ENCODE measurements at regions not wholly inside any gene's neighbourhood (a gene's known extent, or its start where the extent isn't known, plus 50 kb on each side); places are given as distances from the start of the nearest gene placed in this dataset.

GRCh38 chr18:43794363-43794762 is 517.1 kb upstream of the SYT4 start:
- TF ChIP-seq POLR2A (IDR thresholded peaks at IDR 0.05) (no peak), CTCF (IDR thresholded peaks at IDR 0.05 in 4 of 5, conservative IDR thresholded peaks at IDR 0.05 in 1 of 5) (no peak)
- Histone ChIP-seq H3K36me3 (no peaks in the 10 kb centered on the region), H3K9me3 (no peaks in the 10 kb centered on the region), H3K4me3 (no peak overlapping the region), H3K4me1 (no peaks in the 10 kb centered on the region), H3K27me3 (no peaks in the 10 kb centered on the region), H3K27ac (no peak overlapping the region)
- in situ Hi-C loops (cut with MboI; ENCODE audit: low sequenced_read_pairs in 4 of 4), result loop anchor here in 1 of 4 donors (25.0 kb wide), 1 partner anchor 1618 kb away; no protein-coding TSS in a partner anchor
- no peak for ATAC-seq
- no peak for DNase-seq
- intact Hi-C loops (cut with DNase I; ENCODE audit: low total_unique reads), result no loop called here

- intact Hi-C loops (cut with DNase I; ENCODE audit: low total_unique reads) (no loop called here), in situ Hi-C loops (cut with MboI; ENCODE audit: low sequenced_read_pairs in 4 of 4) (loop anchor here in 1 of 4 donors (25.0 kb wide), 1 partner anchor 1615 kb away; no protein-coding TSS in a partner anchor)
- no peak overlapping the region for H3K27ac ChIP-seq
- no peaks in the 10 kb centered on the region for H3K36me3 ChIP-seq
- no peaks in the 10 kb centered on the region for H3K9me3 ChIP-seq
- H3K4me3 ChIP-seq, result no peak overlapping the region
- no peaks in the 10 kb centered on the region for H3K27me3 ChIP-seq
- no peak for TF ChIP-seq POLR2A (IDR thresholded peaks at IDR 0.05)
- no peak for TF ChIP-seq CTCF (IDR thresholded peaks at IDR 0.05 in 4 of 5, conservative IDR thresholded peaks at IDR 0.05 in 1 of 5)
- ATAC-seq (no peak), DNase-seq (no peak)
- no peaks in the 10 kb centered on the region for H3K4me1 ChIP-seq
These were observed 520.1 kb upstream of the SYT4 start for GRCh38 chr18:43797347-43797746.

GRCh38 chr18:43800584-43800983 is 523.3 kb upstream of the SYT4 start:
- TF ChIP-seq CTCF (IDR thresholded peaks at IDR 0.05 in 4 of 5, conservative IDR thresholded peaks at IDR 0.05 in 1 of 5), result no peak
- TF ChIP-seq POLR2A (IDR thresholded peaks at IDR 0.05), result no peak
- no peak overlapping the region for H3K27ac ChIP-seq
- no peak for ATAC-seq
- H3K4me3 ChIP-seq, result no peak overlapping the region
- H3K36me3 ChIP-seq, result no peaks in the 10 kb centered on the region
- no peak for DNase-seq
- in situ Hi-C loops (cut with MboI; ENCODE audit: low sequenced_read_pairs in 4 of 4) (no loop called here), intact Hi-C loops (cut with DNase I; ENCODE audit: low total_unique reads) (no loop called here)
- no peaks in the 10 kb centered on the region for H3K4me1 ChIP-seq
- H3K9me3 ChIP-seq, result no peaks in the 10 kb centered on the region
- H3K27me3 ChIP-seq, result no peaks in the 10 kb centered on the region

GRCh38 chr18:43805646-43806194 is 528.4 kb upstream of the SYT4 start:
- Histone ChIP-seq H3K27me3 (no peaks in the 10 kb centered on the region), H3K36me3 (no peaks in the 10 kb centered on the region), H3K27ac (no peak overlapping the region), H3K9me3 (no peaks in the 10 kb centered on the region), H3K4me1 (no peaks in the 10 kb centered on the region), H3K4me3 (no peak overlapping the region)
- no peak for ATAC-seq
- in situ Hi-C loops (cut with MboI; ENCODE audit: low sequenced_read_pairs in 4 of 4) (no loop called here), intact Hi-C loops (cut with DNase I; ENCODE audit: low total_unique reads) (no loop called here)
- TF ChIP-seq POLR2A (IDR thresholded peaks at IDR 0.05) (no peak), CTCF (IDR thresholded peaks at IDR 0.05 in 4 of 5, conservative IDR thresholded peaks at IDR 0.05 in 1 of 5) (no peak)
- no peak for DNase-seq

- H3K36me3 ChIP-seq, result no peaks in the 10 kb centered on the region
- no peak for DNase-seq
- TF ChIP-seq CTCF (IDR thresholded peaks at IDR 0.05 in 4 of 5, conservative IDR thresholded peaks at IDR 0.05 in 1 of 5) (no peak), POLR2A (IDR thresholded peaks at IDR 0.05) (no peak)
- no peaks in the 10 kb centered on the region for H3K4me1 ChIP-seq
- no peaks in the 10 kb centered on the region for H3K27me3 ChIP-seq
- no peak for ATAC-seq
- no peak overlapping the region for H3K27ac ChIP-seq
- no peaks in the 10 kb centered on the region for H3K9me3 ChIP-seq
- intact Hi-C loops (cut with DNase I; ENCODE audit: low total_unique reads), result no loop called here
- no peak overlapping the region for H3K4me3 ChIP-seq
- in situ Hi-C loops (cut with MboI; ENCODE audit: low sequenced_read_pairs in 4 of 4), result no loop called here
These were observed 535.3 kb upstream of the SYT4 start for GRCh38 chr18:43812627-43813026.
